ENCODE measurements at regions not wholly inside any gene's neighbourhood (a gene's known extent, or its start where the extent isn't known, plus 50 kb on each side); places are given as distances from the start of the nearest gene placed in this dataset.

GRCh38 chr7:153504288-153505075 is 547.7 kb upstream of the DPP6 start:
- H3K27me3 ChIP-seq (ENCODE audit: control insufficient read depth, insufficient read depth, low read length): no peaks in the 10 kb centered on the region
- H3K27ac ChIP-seq (ENCODE audit: low read length): no peak overlapping the region
- no peaks in the 10 kb centered on the region for H3K4me1 ChIP-seq (ENCODE audit: control insufficient read depth, insufficient read depth, low read length)
- DNase-seq: no peak
- H3K9me3 ChIP-seq (ENCODE audit: control insufficient read depth, low read depth, low read length): no peaks in the 10 kb centered on the region
- 80% methylated on average over 1 of the region's 17 CpGs for WGBS (ENCODE audit: insufficient coverage, low lambda C conversion rate)
- H3K36me3 ChIP-seq (ENCODE audit: control insufficient read depth, insufficient read depth, low read length): no peaks in the 10 kb centered on the region
- no peak overlapping the region for H3K4me3 ChIP-seq (ENCODE audit: low read length)

DNA sequence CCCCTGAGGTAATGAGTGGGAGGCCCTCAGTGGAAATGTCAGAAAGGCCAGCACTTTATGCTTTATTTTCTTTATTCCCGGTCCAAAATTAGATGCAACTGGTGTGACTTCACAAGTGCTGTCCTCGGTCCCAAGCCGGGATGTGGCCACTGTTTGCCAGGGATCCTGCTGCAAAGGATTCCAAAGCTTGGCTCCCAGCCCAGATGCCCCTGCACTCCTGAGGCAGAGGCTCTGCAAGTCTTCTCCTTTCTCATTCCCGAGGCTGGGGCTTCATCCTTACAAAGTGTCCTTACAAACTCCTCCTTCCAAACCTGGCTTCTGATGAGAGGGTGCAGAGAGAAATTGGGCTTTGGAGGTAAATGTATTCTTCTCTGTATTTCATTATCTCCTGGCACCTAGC is 544.3 kb upstream of the DPP6 start:
- no peak overlapping the region for H3K4me3 ChIP-seq (ENCODE audit: low read length)
- no peaks in the 10 kb centered on the region for H3K36me3 ChIP-seq (ENCODE audit: control insufficient read depth, insufficient read depth, low read length)
- no CpG with 5 or more reads among the region's 4 CpGs for WGBS (ENCODE audit: insufficient coverage, low lambda C conversion rate)
- no peak for DNase-seq
- no peaks in the 10 kb centered on the region for H3K9me3 ChIP-seq (ENCODE audit: control insufficient read depth, low read depth, low read length)
- no peaks in the 10 kb centered on the region for H3K27me3 ChIP-seq (ENCODE audit: control insufficient read depth, insufficient read depth, low read length)
- no peak overlapping the region for H3K27ac ChIP-seq (ENCODE audit: low read length)
- H3K4me1 ChIP-seq (ENCODE audit: control insufficient read depth, insufficient read depth, low read length): no peaks in the 10 kb centered on the region

GRCh38 chr7:153509768-153510167 is 542.4 kb upstream of the DPP6 start:
- WGBS (ENCODE audit: insufficient coverage, low lambda C conversion rate): 66% methylated on average over 2 of the region's 3 CpGs
- Histone ChIP-seq H3K4me1 (ENCODE audit: control insufficient read depth, insufficient read depth, low read length) (no peaks in the 10 kb centered on the region), H3K27me3 (ENCODE audit: control insufficient read depth, insufficient read depth, low read length) (no peaks in the 10 kb centered on the region)

DNA sequence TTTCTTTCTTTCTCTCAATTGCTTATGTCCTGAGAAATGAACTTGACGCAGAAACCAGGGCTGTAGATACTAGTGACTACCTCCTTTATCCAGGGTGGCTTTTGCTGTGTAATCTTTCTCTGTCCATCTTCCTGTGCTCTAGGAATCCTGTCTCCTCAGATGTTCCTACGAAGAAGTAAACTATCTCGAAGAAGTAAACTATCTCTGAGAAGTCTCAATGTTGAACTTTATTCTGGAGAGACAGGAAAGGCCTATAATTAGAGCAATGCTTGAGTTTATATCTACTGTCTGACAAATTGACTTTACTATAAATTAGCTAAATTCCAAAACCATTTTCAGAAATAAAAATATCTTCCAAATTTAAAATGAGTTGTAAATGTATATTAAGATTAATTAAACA is 541.5 kb upstream of the DPP6 start:
- no peaks in the 10 kb centered on the region for H3K36me3 ChIP-seq (ENCODE audit: control insufficient read depth, insufficient read depth, low read length)
- DNase-seq: no peak
- no peaks in the 10 kb centered on the region for H3K9me3 ChIP-seq (ENCODE audit: control insufficient read depth, low read depth, low read length)
- H3K4me1 ChIP-seq (ENCODE audit: control insufficient read depth, insufficient read depth, low read length): no peaks in the 10 kb centered on the region
- H3K27ac ChIP-seq (ENCODE audit: low read length): no peak overlapping the region
- 40% methylated on average over 1 of the region's 3 CpGs for WGBS (ENCODE audit: insufficient coverage, low lambda C conversion rate)
- H3K4me3 ChIP-seq (ENCODE audit: low read length): no peak overlapping the region
- no peaks in the 10 kb centered on the region for H3K27me3 ChIP-seq (ENCODE audit: control insufficient read depth, insufficient read depth, low read length)

More at GRCh38 chr7:153509768-153510167, 542.4 kb upstream of the DPP6 start:
- Histone ChIP-seq H3K27ac (ENCODE audit: low read length) (no peak overlapping the region), H3K36me3 (ENCODE audit: control insufficient read depth, insufficient read depth, low read length) (no peaks in the 10 kb centered on the region), H3K9me3 (ENCODE audit: control insufficient read depth, low read depth, low read length) (no peaks in the 10 kb centered on the region), H3K4me3 (ENCODE audit: low read length) (no peak overlapping the region)
- no peak for DNase-seq

DNA sequence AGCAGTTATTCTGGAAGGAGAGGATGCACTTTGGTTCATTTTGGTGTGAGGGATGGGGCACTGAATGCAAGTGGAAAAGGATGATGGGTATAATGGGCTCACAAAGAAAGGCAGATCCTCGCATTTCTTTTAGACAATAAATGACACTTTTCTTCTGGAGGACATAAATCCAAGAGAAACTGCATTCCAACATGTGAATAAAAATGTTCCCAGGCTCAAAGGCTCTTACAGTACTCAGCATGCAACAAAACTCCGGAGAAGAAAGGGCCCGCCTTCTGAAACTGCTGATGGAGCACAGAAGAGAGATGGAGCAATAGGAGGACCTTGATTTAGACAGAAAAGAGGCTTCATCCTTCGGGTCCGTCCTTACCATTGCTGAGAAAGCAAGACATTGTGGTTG is 538.2 kb upstream of the DPP6 start:
- Histone ChIP-seq H3K36me3 (ENCODE audit: control insufficient read depth, insufficient read depth, low read length) (no peaks in the 10 kb centered on the region), H3K9me3 (ENCODE audit: control insufficient read depth, low read depth, low read length) (peaks cover 4% of the 10 kb centered on the region), H3K27ac (ENCODE audit: low read length) (no peak overlapping the region), H3K4me3 (ENCODE audit: low read length) (no peak overlapping the region), H3K27me3 (ENCODE audit: control insufficient read depth, insufficient read depth, low read length) (no peaks in the 10 kb centered on the region), H3K4me1 (ENCODE audit: control insufficient read depth, insufficient read depth, low read length) (no peaks in the 10 kb centered on the region)
- no peak for DNase-seq
- 100% methylated on average over 1 of the region's 5 CpGs for WGBS (ENCODE audit: insufficient coverage, low lambda C conversion rate)

DNA sequence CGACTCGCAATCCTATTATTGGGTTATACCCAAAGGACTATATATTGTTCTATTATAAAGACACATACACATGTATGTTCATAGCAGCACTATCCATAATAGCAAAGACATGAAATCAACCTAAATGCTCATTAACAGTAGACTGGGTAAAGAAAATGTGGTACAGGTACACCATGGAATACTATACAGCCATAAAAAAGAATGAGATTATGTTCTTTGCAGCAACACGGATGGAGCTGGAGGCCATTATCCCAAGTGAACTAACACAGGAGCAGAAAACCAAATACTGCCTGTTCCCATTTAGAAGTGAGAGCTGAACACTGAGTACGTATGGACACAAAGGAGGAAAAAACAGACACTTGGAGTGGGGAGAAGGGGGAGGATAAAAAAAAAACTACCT is 536.8 kb upstream of the DPP6 start:
- no peak overlapping the region for H3K4me3 ChIP-seq (ENCODE audit: low read length)
- H3K27ac ChIP-seq (ENCODE audit: low read length): no peak overlapping the region
- peaks cover 4% of the 10 kb centered on the region for H3K9me3 ChIP-seq (ENCODE audit: control insufficient read depth, low read depth, low read length)

DNA sequence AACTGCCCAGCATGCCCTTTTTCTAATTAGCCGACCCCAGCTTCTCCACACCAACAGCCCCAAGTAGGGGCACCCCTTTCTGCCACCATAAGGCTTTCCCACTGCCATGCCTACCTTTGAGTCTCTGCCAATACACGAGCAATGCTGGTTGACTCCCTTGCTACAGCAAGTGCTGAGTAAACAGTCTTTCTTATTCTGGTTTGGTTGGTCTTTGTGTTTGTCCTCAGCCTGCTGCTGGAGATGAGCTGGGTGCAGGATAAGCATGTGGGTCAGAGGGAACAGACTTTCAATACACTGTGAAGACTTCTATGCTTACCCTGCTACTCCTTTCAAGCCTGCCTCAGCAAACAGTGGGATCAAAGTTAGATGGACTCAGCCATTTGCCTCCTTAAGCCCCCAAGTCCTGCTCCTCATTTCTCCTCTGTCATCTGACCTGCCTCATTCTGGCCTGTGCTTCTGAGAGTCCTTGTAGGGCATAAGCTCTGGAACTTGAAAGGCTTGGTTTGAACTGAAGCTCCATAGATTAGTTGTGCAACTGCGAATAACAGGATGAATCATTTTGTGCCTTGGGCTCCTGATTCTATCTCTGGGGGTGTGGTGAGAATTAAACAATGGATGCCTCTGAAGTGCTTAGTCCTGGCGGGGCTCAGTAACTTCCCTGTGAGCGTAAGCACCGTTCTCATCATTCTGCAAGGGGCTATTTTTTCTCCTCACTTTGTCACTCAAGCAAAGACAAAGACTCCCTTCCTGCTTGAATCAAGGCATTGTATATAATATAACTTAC is 533.8 kb upstream of the DPP6 start:
- H3K27me3 ChIP-seq (ENCODE audit: control insufficient read depth, insufficient read depth, low read length): no peaks in the 10 kb centered on the region
- no CpG with 5 or more reads among the region's 6 CpGs for WGBS (ENCODE audit: insufficient coverage, low lambda C conversion rate)
- no peak for DNase-seq
- H3K4me3 ChIP-seq (ENCODE audit: low read length): no peak overlapping the region
- peaks cover 4% of the 10 kb centered on the region for H3K9me3 ChIP-seq (ENCODE audit: control insufficient read depth, low read depth, low read length)
- no peak overlapping the region for H3K27ac ChIP-seq (ENCODE audit: low read length)
- H3K4me1 ChIP-seq (ENCODE audit: control insufficient read depth, insufficient read depth, low read length): no peaks in the 10 kb centered on the region
- H3K36me3 ChIP-seq (ENCODE audit: control insufficient read depth, insufficient read depth, low read length): no peaks in the 10 kb centered on the region

More for the DNA sequence above, 536.8 kb upstream of the DPP6 start:
- 100% methylated on average over 1 of the region's 4 CpGs for WGBS (ENCODE audit: insufficient coverage, low lambda C conversion rate)
- no peak for DNase-seq
- Histone ChIP-seq H3K27me3 (ENCODE audit: control insufficient read depth, insufficient read depth, low read length) (no peaks in the 10 kb centered on the region), H3K36me3 (ENCODE audit: control insufficient read depth, insufficient read depth, low read length) (no peaks in the 10 kb centered on the region), H3K4me1 (ENCODE audit: control insufficient read depth, insufficient read depth, low read length) (no peaks in the 10 kb centered on the region)

DNA sequence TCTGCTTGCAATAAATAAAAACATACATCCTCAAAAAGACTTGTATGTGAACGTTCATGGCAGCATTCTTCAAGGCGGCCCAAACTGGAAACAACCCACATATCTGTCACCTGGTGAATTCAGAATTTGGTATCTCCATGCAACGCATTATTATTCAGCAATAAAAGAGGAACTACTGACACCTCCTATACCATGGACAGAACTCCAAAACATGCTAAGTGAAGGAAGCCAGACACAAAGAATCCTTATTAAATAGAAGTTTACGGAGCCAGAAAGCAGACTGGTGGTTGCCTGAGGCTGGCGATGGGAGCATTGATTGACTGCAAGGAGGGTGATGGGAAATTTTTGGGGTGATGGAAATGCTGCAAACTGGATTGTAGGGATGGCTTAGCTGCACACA is 530.8 kb upstream of the DPP6 start:
- no peak overlapping the region for H3K27ac ChIP-seq (ENCODE audit: low read length)
- no peaks in the 10 kb centered on the region for H3K4me1 ChIP-seq (ENCODE audit: control insufficient read depth, insufficient read depth, low read length)
- 70% methylated on average over 1 of the region's 5 CpGs for WGBS (ENCODE audit: insufficient coverage, low lambda C conversion rate)

DNA sequence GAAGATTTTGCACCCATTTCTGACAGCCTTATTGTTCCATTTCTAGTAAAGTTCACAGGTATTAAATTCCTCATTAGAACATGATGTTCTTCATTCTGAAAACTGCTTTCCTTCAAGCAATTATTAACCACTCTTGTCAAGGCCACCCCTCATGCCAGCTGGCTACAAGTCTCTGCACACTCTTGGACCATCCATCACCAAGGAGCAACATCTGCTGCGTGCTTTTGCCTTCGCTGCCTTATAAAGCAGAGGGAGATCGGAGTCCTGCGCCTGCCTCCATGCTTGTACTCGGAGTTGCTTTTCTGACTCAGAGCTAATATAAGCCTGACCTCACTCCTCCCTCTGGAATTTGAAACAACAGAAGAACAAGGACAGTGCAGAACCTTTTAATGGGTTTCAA is 529.9 kb upstream of the DPP6 start:
- H3K4me3 ChIP-seq (ENCODE audit: low read length): no peak overlapping the region
- no CpG with 5 or more reads among the region's 5 CpGs for WGBS (ENCODE audit: insufficient coverage, low lambda C conversion rate)
- peaks cover 4% of the 10 kb centered on the region for H3K9me3 ChIP-seq (ENCODE audit: control insufficient read depth, low read depth, low read length)
- H3K27ac ChIP-seq (ENCODE audit: low read length): no peak overlapping the region
- no peaks in the 10 kb centered on the region for H3K36me3 ChIP-seq (ENCODE audit: control insufficient read depth, insufficient read depth, low read length)
- H3K4me1 ChIP-seq (ENCODE audit: control insufficient read depth, insufficient read depth, low read length): no peaks in the 10 kb centered on the region
- H3K27me3 ChIP-seq (ENCODE audit: control insufficient read depth, insufficient read depth, low read length): no peaks in the 10 kb centered on the region
- no peak for DNase-seq

More for the DNA sequence above, 530.8 kb upstream of the DPP6 start:
- Histone ChIP-seq H3K27me3 (ENCODE audit: control insufficient read depth, insufficient read depth, low read length) (no peaks in the 10 kb centered on the region), H3K36me3 (ENCODE audit: control insufficient read depth, insufficient read depth, low read length) (no peaks in the 10 kb centered on the region), H3K9me3 (ENCODE audit: control insufficient read depth, low read depth, low read length) (peaks cover 4% of the 10 kb centered on the region), H3K4me3 (ENCODE audit: low read length) (no peak overlapping the region)
- DNase-seq: no peak

DNA sequence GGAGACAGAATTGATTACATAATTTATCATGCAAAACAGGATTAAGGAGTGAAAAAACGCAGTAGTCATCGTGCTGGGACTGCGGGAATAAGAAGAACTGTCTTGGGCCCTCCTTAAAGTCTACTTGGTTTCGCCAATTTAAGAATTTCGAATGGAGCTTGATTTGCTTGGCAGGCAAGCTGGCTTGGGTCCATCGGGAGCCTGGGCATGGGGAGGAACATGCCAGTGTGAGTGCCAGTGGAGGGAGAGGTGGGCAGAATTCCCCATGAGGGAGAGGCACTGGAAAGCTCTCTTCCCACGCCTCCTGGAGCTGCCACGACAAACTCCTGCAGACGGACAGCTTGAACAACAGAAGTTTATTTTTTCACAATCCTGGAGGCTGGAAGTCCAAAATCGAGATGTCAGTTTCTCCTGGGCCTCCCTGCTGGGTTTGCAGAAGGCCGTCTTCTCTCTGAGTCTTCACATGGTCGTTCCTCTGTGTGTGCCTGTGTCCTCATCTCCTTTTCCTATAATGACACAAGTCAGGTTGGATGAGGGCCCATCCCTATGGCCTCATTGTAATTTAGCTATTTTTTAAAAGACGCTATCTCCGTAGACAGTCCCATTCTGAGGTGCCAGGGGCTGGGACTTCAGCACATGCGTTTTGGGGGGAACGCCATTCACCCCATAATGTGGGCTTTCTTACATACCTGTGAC is 528.7 kb upstream of the DPP6 start:
- no peak for DNase-seq
- Histone ChIP-seq H3K27ac (ENCODE audit: low read length) (no peak overlapping the region), H3K4me1 (ENCODE audit: control insufficient read depth, insufficient read depth, low read length) (no peaks in the 10 kb centered on the region), H3K9me3 (ENCODE audit: control insufficient read depth, low read depth, low read length) (no peaks in the 10 kb centered on the region), H3K4me3 (ENCODE audit: low read length) (no peak overlapping the region), H3K36me3 (ENCODE audit: control insufficient read depth, insufficient read depth, low read length) (no peaks in the 10 kb centered on the region), H3K27me3 (ENCODE audit: control insufficient read depth, insufficient read depth, low read length) (no peaks in the 10 kb centered on the region)
- 50% methylated on average over 3 of the region's 16 CpGs for WGBS (ENCODE audit: insufficient coverage, low lambda C conversion rate)

Data from large intestine (tissue), 3 donors.